OCI-LY7 (cell line): ENCODE measurements at regions not wholly inside any gene's neighbourhood (a gene's known extent, or its start where the extent isn't known, plus 50 kb on each side); places are given as distances from the start of the nearest gene placed in this dataset.

Source experiments
- CTCF ChIP-seq: fragments of 200-600 bp; sonication (generic); conservative IDR thresholded peaks from 2 replicates; pipeline ENCODE4 v1.5.1; 2014; ENCODE audit warnings: mild to moderate bottlenecking, antibody characterized with exemption, low read length, moderate library complexity, mixed read lengths
- EZH2phosphoT487 ChIP-seq: fragments of 200-600 bp; sonication (generic); IDR thresholded peaks from 2 replicates; pipeline ENCODE4 v1.6.1; 2018; ENCODE audit warnings: low read depth, borderline replicate concordance, mild to moderate bottlenecking, mixed run types, antibody characterized with exemption, low read length, moderate library complexity, mixed read lengths

- TF ChIP-seq CTCF (no peak), EZH2phosphoT487 (no peak)
These were observed 100.5 kb downstream of the SCG2 start for GRCh38 chr2:223501641-223502040.
